CD8-positive, alpha-beta memory T cell (primary cell): ENCODE measurements at regions not wholly inside any gene's neighbourhood (a gene's known extent, or its start where the extent isn't known, plus 50 kb on each side); places are given as distances from the start of the nearest gene placed in this dataset.

ENCODE experiments used
- CTCF ChIA-PET: fragments of 350-600 bp; sonication (Branson Sonifier 250); formaldehyde crosslinking; loops from one replicate; lab custom pipeline; 2021; ENCODE audit warnings: antibody characterized with exemption; lab: Charles Lee
- POLR2A ChIA-PET: fragments of 350-600 bp; sonication (Branson Sonifier 250); formaldehyde crosslinking; loops from one replicate; lab custom pipeline; 2021; ENCODE audit warnings: antibody characterized with exemption; lab: Charles Lee
- DNase-seq, 5 donors: peaks; one replicate each; pipeline versions ENCODE4 v3.0.0 to v3.0.0-alpha.2; 2020 to 2022; ENCODE audit warnings: mixed read lengths in 1 of 5
- H3K27ac ChIP-seq: one replicate; pipeline ENCODE4 v1.7.0; 2013; ENCODE audit warnings: low read depth, mild to moderate bottlenecking, low read length, moderate library complexity
- H3K27me3 ChIP-seq: 2 replicates; pipeline ENCODE4 v1.7.0; 2013; ENCODE audit warnings: low read length, mild to moderate bottlenecking; ENCODE audit not compliant: insufficient read depth, poor library complexity, severe bottlenecking
- H3K36me3 ChIP-seq: 2 replicates; pipeline ENCODE4 v1.7.0; 2013; ENCODE audit warnings: mild to moderate bottlenecking, low read length, moderate library complexity; ENCODE audit not compliant: insufficient read depth
- H3K4me1 ChIP-seq: 2 replicates; pipeline ENCODE4 v1.7.0; 2013; ENCODE audit warnings: mild to moderate bottlenecking, low read length, moderate library complexity; ENCODE audit not compliant: insufficient read depth
- H3K4me3 ChIP-seq: 2 replicates; pipeline ENCODE4 v1.7.0; 2013; ENCODE audit warnings: mild to moderate bottlenecking, low read length
- H3K9me3 ChIP-seq: 2 replicates; pipeline ENCODE4 v1.7.0; 2013; ENCODE audit warnings: mild to moderate bottlenecking, low read length
- H3K27ac Mint-ChIP-seq, 8 donors: one replicate each; pipeline ENCODE4 v1.8.0; 2020 to 2021; ENCODE audit warnings: mixed read lengths in 8 of 8, mild to moderate bottlenecking in 6 of 8, inconsistent platforms in 3 of 8, moderate library complexity in 3 of 8
- H3K27me3 Mint-ChIP-seq, 2 donors: one replicate each; pipeline ENCODE4 v1.8.0; 2020 to 2021; ENCODE audit warnings: mixed read lengths in 2 of 2, mild to moderate bottlenecking in 1 of 2, moderate library complexity in 1 of 2
- H3K36me3 Mint-ChIP-seq, 3 donors: one replicate each; pipeline ENCODE4 v1.8.0; 2020 to 2021; ENCODE audit warnings: mixed read lengths in 3 of 3, inconsistent platforms in 1 of 3, mild to moderate bottlenecking in 1 of 3
- H3K4me1 Mint-ChIP-seq, 3 donors: one replicate each; pipeline ENCODE4 v1.8.0; 2020 to 2021; ENCODE audit warnings: mixed read lengths in 3 of 3, inconsistent platforms in 1 of 3, mild to moderate bottlenecking in 1 of 3
- H3K4me3 Mint-ChIP-seq, 7 donors: one replicate each; pipeline ENCODE4 v1.8.0; 2020 to 2021; ENCODE audit warnings: mixed read lengths in 7 of 7, mild to moderate bottlenecking in 6 of 7, moderate library complexity in 4 of 7, inconsistent platforms in 2 of 7
- H3K9me3 Mint-ChIP-seq, 5 donors: one replicate each; pipeline ENCODE4 v1.8.0; 2020 to 2022; ENCODE audit warnings: mixed read lengths in 5 of 5, mild to moderate bottlenecking in 3 of 5, moderate library complexity in 2 of 5, inconsistent platforms in 1 of 5

- no peaks in the 10 kb centered on the region for H3K27me3 Mint-ChIP-seq
- H3K36me3 Mint-ChIP-seq = peaks cover 0 to 4% (median 0%) of the 10 kb centered on the region in 3 donors
- Histone ChIP-seq H3K36me3 (no peaks in the 10 kb centered on the region), H3K27me3 (no peaks in the 10 kb centered on the region), H3K4me1 (no peaks in the 10 kb centered on the region), H3K27ac (no peak overlapping the region), H3K4me3 (no peak overlapping the region), H3K9me3 (no peaks in the 10 kb centered on the region)
- CTCF ChIA-PET = no interaction called here
- H3K27ac Mint-ChIP-seq = no peak overlapping the region
- no peak for DNase-seq
- H3K4me1 Mint-ChIP-seq = no peaks in the 10 kb centered on the region
- H3K9me3 Mint-ChIP-seq = peaks cover 6 to 15% (median 10%) of the 10 kb centered on the region in 5 donors
- H3K4me3 Mint-ChIP-seq = peak overlapping the region in 1 of 7 donors; percentile 57
- POLR2A ChIA-PET = no interaction called here
Observed at GRCh38 chr11:29826878-29827277, 190.0 kb downstream of the KCNA4 start.

- no peak overlapping the region for H3K4me3 Mint-ChIP-seq
- no peak overlapping the region for H3K27ac Mint-ChIP-seq
- H3K9me3 Mint-ChIP-seq = peaks cover 0 to 35% (median 8%) of the 10 kb centered on the region in 5 donors
- no peaks in the 10 kb centered on the region for H3K9me3 ChIP-seq
- ChIA-PET POLR2A (no interaction called here), CTCF (no interaction called here)
- no peaks in the 10 kb centered on the region for H3K27me3 ChIP-seq
- H3K4me1 Mint-ChIP-seq = no peaks in the 10 kb centered on the region
- no peaks in the 10 kb centered on the region for H3K4me1 ChIP-seq
- no peak for DNase-seq
- H3K27me3 Mint-ChIP-seq = no peaks in the 10 kb centered on the region
- no peak overlapping the region for H3K27ac ChIP-seq
- H3K36me3 ChIP-seq = no peaks in the 10 kb centered on the region
- H3K4me3 ChIP-seq = no peak overlapping the region
- H3K36me3 Mint-ChIP-seq = no peaks in the 10 kb centered on the region
Observed at GRCh38 chr11:29816359-29816758, 200.5 kb downstream of the KCNA4 start.

GRCh38 chr11:29809121-29809520, 207.7 kb downstream of the KCNA4 start:
- no peaks in the 10 kb centered on the region for H3K4me1 Mint-ChIP-seq
- ChIA-PET CTCF (no interaction called here), POLR2A (no interaction called here)
- no peaks in the 10 kb centered on the region for H3K9me3 ChIP-seq
- H3K36me3 ChIP-seq = no peaks in the 10 kb centered on the region
- no peaks in the 10 kb centered on the region for H3K27me3 ChIP-seq
- no peaks in the 10 kb centered on the region for H3K4me1 ChIP-seq
- H3K27ac Mint-ChIP-seq = no peak overlapping the region
- H3K4me3 ChIP-seq = no peak overlapping the region
- peaks cover 0 to 18% (median 2%) of the 10 kb centered on the region in 5 donors for H3K9me3 Mint-ChIP-seq
- no peaks in the 10 kb centered on the region for H3K27me3 Mint-ChIP-seq
- H3K36me3 Mint-ChIP-seq = no peaks in the 10 kb centered on the region
- no peak for DNase-seq
- H3K27ac ChIP-seq = no peak overlapping the region
- H3K4me3 Mint-ChIP-seq = no peak overlapping the region

- Histone ChIP-seq H3K4me3 (no peak overlapping the region), H3K27me3 (no peaks in the 10 kb centered on the region), H3K9me3 (no peaks in the 10 kb centered on the region), H3K36me3 (no peaks in the 10 kb centered on the region), H3K27ac (no peak overlapping the region), H3K4me1 (no peaks in the 10 kb centered on the region)
- no peak for DNase-seq
- ChIA-PET POLR2A (no interaction called here), CTCF (no interaction called here)
- Mint-ChIP-seq H3K9me3 (peaks cover 0 to 12% (median 4%) of the 10 kb centered on the region in 5 donors), H3K36me3 (no peaks in the 10 kb centered on the region), H3K4me1 (no peaks in the 10 kb centered on the region), H3K4me3 (no peak overlapping the region), H3K27ac (no peak overlapping the region), H3K27me3 (no peaks in the 10 kb centered on the region)
Observed at GRCh38 chr11:29802522-29802921, 214.3 kb downstream of the KCNA4 start.

GRCh38 chr11:29801561-29801960, 215.3 kb downstream of the KCNA4 start:
- Histone ChIP-seq H3K4me3 (no peak overlapping the region), H3K4me1 (no peaks in the 10 kb centered on the region), H3K27me3 (no peaks in the 10 kb centered on the region), H3K36me3 (no peaks in the 10 kb centered on the region), H3K9me3 (no peaks in the 10 kb centered on the region), H3K27ac (no peak overlapping the region)
- peaks cover 4 to 12% (median 4%) of the 10 kb centered on the region in 5 donors for H3K9me3 Mint-ChIP-seq
- H3K27me3 Mint-ChIP-seq = no peaks in the 10 kb centered on the region
- no peak overlapping the region for H3K4me3 Mint-ChIP-seq
- ChIA-PET CTCF (no interaction called here), POLR2A (no interaction called here)
- no peaks in the 10 kb centered on the region for H3K36me3 Mint-ChIP-seq
- no peaks in the 10 kb centered on the region for H3K4me1 Mint-ChIP-seq
- H3K27ac Mint-ChIP-seq = no peak overlapping the region
- DNase-seq = no peak

- Histone ChIP-seq H3K27me3 (no peaks in the 10 kb centered on the region), H3K36me3 (no peaks in the 10 kb centered on the region), H3K27ac (no peak overlapping the region), H3K4me1 (no peaks in the 10 kb centered on the region), H3K9me3 (no peaks in the 10 kb centered on the region), H3K4me3 (no peak overlapping the region)
- ChIA-PET POLR2A (no interaction called here), CTCF (no interaction called here)
- Mint-ChIP-seq H3K4me3 (no peak overlapping the region), H3K4me1 (no peaks in the 10 kb centered on the region), H3K9me3 (peaks cover 0 to 15% (median 12%) of the 10 kb centered on the region in 5 donors), H3K27me3 (no peaks in the 10 kb centered on the region), H3K36me3 (no peaks in the 10 kb centered on the region), H3K27ac (no peak overlapping the region)
- DNase-seq = no peak
Observed at GRCh38 chr11:29786092-29786491, 230.7 kb downstream of the KCNA4 start.

- Histone ChIP-seq H3K4me1 (no peaks in the 10 kb centered on the region), H3K27me3 (no peaks in the 10 kb centered on the region), H3K36me3 (no peaks in the 10 kb centered on the region), H3K27ac (no peak overlapping the region), H3K4me3 (no peak overlapping the region), H3K9me3 (no peaks in the 10 kb centered on the region)
- no peaks in the 10 kb centered on the region for H3K27me3 Mint-ChIP-seq
- H3K4me1 Mint-ChIP-seq = no peaks in the 10 kb centered on the region
- ChIA-PET CTCF (no interaction called here), POLR2A (no interaction called here)
- H3K4me3 Mint-ChIP-seq = no peak overlapping the region
- peaks cover 0 to 15% (median 14%) of the 10 kb centered on the region in 5 donors for H3K9me3 Mint-ChIP-seq
- H3K36me3 Mint-ChIP-seq = no peaks in the 10 kb centered on the region
- no peak overlapping the region for H3K27ac Mint-ChIP-seq
- no peak for DNase-seq
Observed at GRCh38 chr11:29783506-29783905, 233.3 kb downstream of the KCNA4 start.

- Mint-ChIP-seq H3K27ac (peak overlapping the region in 1 of 8 donors; percentile 13), H3K27me3 (no peaks in the 10 kb centered on the region), H3K4me1 (no peaks in the 10 kb centered on the region), H3K36me3 (no peaks in the 10 kb centered on the region), H3K4me3 (no peak overlapping the region), H3K9me3 (peaks cover 0 to 17% (median 15%) of the 10 kb centered on the region in 5 donors)
- ChIA-PET POLR2A (no interaction called here), CTCF (no interaction called here)
- H3K27me3 ChIP-seq = no peaks in the 10 kb centered on the region
- no peak overlapping the region for H3K27ac ChIP-seq
- no peaks in the 10 kb centered on the region for H3K36me3 ChIP-seq
- H3K4me1 ChIP-seq = no peaks in the 10 kb centered on the region
- no peaks in the 10 kb centered on the region for H3K9me3 ChIP-seq
- DNase-seq = no peak
- no peak overlapping the region for H3K4me3 ChIP-seq
Observed at GRCh38 chr11:29782447-29782846, 234.4 kb downstream of the KCNA4 start.

GRCh38 chr11:29781268-29781667, 235.6 kb downstream of the KCNA4 start:
- no peak overlapping the region for H3K27ac ChIP-seq
- H3K9me3 ChIP-seq = no peaks in the 10 kb centered on the region
- no peaks in the 10 kb centered on the region for H3K4me1 Mint-ChIP-seq
- POLR2A ChIA-PET = no interaction called here
- no peak overlapping the region for H3K4me3 Mint-ChIP-seq
- no peaks in the 10 kb centered on the region for H3K36me3 ChIP-seq
- peaks cover 0 to 27% (median 16%) of the 10 kb centered on the region in 5 donors for H3K9me3 Mint-ChIP-seq
- H3K27me3 ChIP-seq = no peaks in the 10 kb centered on the region
- CTCF ChIA-PET = no interaction called here
- no peak overlapping the region for H3K27ac Mint-ChIP-seq
- H3K4me1 ChIP-seq = no peaks in the 10 kb centered on the region
- DNase-seq = no peak
- H3K27me3 Mint-ChIP-seq = no peaks in the 10 kb centered on the region
- H3K4me3 ChIP-seq = no peak overlapping the region
- H3K36me3 Mint-ChIP-seq = no peaks in the 10 kb centered on the region
